CD8-positive, alpha-beta memory T cell (primary cell): ENCODE measurements at regions not wholly inside any gene's neighbourhood (a gene's known extent, or its start where the extent isn't known, plus 50 kb on each side); places are given as distances from the start of the nearest gene placed in this dataset.

Experiments
- CTCF ChIA-PET: fragments of 350-600 bp; sonication (Branson Sonifier 250); formaldehyde crosslinking; loops from one replicate; lab custom pipeline; 2021; ENCODE audit warnings: antibody characterized with exemption; lab: Charles Lee
- POLR2A ChIA-PET: fragments of 350-600 bp; sonication (Branson Sonifier 250); formaldehyde crosslinking; loops from one replicate; lab custom pipeline; 2021; ENCODE audit warnings: antibody characterized with exemption; lab: Charles Lee
- DNase-seq, 5 donors: peaks; one replicate each; pipeline versions ENCODE4 v3.0.0 to v3.0.0-alpha.2; 2020 to 2022; ENCODE audit warnings: mixed read lengths in 1 of 5
- H3K27ac ChIP-seq: one replicate; pipeline ENCODE4 v1.7.0; 2013; ENCODE audit warnings: low read depth, mild to moderate bottlenecking, low read length, moderate library complexity
- H3K27me3 ChIP-seq: 2 replicates; pipeline ENCODE4 v1.7.0; 2013; ENCODE audit warnings: low read length, mild to moderate bottlenecking; ENCODE audit not compliant: insufficient read depth, poor library complexity, severe bottlenecking
- H3K36me3 ChIP-seq: 2 replicates; pipeline ENCODE4 v1.7.0; 2013; ENCODE audit warnings: mild to moderate bottlenecking, low read length, moderate library complexity; ENCODE audit not compliant: insufficient read depth
- H3K4me1 ChIP-seq: 2 replicates; pipeline ENCODE4 v1.7.0; 2013; ENCODE audit warnings: mild to moderate bottlenecking, low read length, moderate library complexity; ENCODE audit not compliant: insufficient read depth
- H3K4me3 ChIP-seq: 2 replicates; pipeline ENCODE4 v1.7.0; 2013; ENCODE audit warnings: mild to moderate bottlenecking, low read length
- H3K9me3 ChIP-seq: 2 replicates; pipeline ENCODE4 v1.7.0; 2013; ENCODE audit warnings: mild to moderate bottlenecking, low read length
- H3K27ac Mint-ChIP-seq, 8 donors: one replicate each; pipeline ENCODE4 v1.8.0; 2020 to 2021; ENCODE audit warnings: mixed read lengths in 8 of 8, mild to moderate bottlenecking in 6 of 8, inconsistent platforms in 3 of 8, moderate library complexity in 3 of 8
- H3K27me3 Mint-ChIP-seq, 2 donors: one replicate each; pipeline ENCODE4 v1.8.0; 2020 to 2021; ENCODE audit warnings: mixed read lengths in 2 of 2, mild to moderate bottlenecking in 1 of 2, moderate library complexity in 1 of 2
- H3K36me3 Mint-ChIP-seq, 3 donors: one replicate each; pipeline ENCODE4 v1.8.0; 2020 to 2021; ENCODE audit warnings: mixed read lengths in 3 of 3, inconsistent platforms in 1 of 3, mild to moderate bottlenecking in 1 of 3
- H3K4me1 Mint-ChIP-seq, 3 donors: one replicate each; pipeline ENCODE4 v1.8.0; 2020 to 2021; ENCODE audit warnings: mixed read lengths in 3 of 3, inconsistent platforms in 1 of 3, mild to moderate bottlenecking in 1 of 3
- H3K4me3 Mint-ChIP-seq, 7 donors: one replicate each; pipeline ENCODE4 v1.8.0; 2020 to 2021; ENCODE audit warnings: mixed read lengths in 7 of 7, mild to moderate bottlenecking in 6 of 7, moderate library complexity in 4 of 7, inconsistent platforms in 2 of 7
- H3K9me3 Mint-ChIP-seq, 5 donors: one replicate each; pipeline ENCODE4 v1.8.0; 2020 to 2022; ENCODE audit warnings: mixed read lengths in 5 of 5, mild to moderate bottlenecking in 3 of 5, moderate library complexity in 2 of 5, inconsistent platforms in 1 of 5

DNA sequence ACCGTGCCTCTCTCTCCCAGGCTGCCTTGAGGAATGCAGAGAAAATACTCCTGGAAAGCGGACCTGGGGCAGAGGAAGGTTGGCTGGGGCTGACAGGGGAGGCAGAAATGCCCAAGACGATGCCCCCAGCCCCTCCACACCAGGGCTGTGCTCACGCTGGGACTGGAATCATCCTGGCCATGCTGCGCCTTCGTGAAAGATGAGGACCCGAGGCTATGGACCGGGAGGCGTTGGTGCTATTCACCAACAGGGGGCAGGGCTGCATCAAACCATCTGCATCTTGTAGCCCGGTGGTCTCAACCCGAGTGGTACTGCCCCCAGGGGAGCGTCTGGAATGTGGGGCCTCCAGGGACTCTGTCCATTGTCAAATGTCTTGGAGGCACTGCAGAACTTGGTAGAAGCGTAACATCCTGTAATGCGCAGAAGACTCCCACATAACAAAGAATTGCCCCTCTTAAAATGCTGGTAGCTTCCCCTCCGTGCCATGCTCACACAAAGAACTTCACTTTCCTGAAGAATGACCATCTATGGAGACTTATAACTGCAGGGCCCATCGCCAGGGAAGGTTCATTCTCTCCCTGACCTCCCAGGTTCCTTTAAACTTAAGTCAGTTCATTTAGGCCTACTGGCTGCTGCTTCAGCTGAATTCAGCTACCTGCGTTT is 251.2 kb downstream of the RRAGC start:
- no peaks in the 10 kb centered on the region for H3K4me1 ChIP-seq
- H3K27me3 Mint-ChIP-seq = peaks cover 17 to 45% of the 10 kb centered on the region in 2 donors
- no peaks in the 10 kb centered on the region for H3K36me3 ChIP-seq
- no peaks in the 10 kb centered on the region for H3K9me3 ChIP-seq
- no peak overlapping the region for H3K4me3 ChIP-seq
- no peak overlapping the region for H3K27ac ChIP-seq
- no peak overlapping the region for H3K27ac Mint-ChIP-seq
- no peaks in the 10 kb centered on the region for H3K4me1 Mint-ChIP-seq
- H3K27me3 ChIP-seq = no peaks in the 10 kb centered on the region
- POLR2A ChIA-PET = no interaction called here
- DNase-seq = no peak
- H3K4me3 Mint-ChIP-seq = no peak overlapping the region
- H3K9me3 Mint-ChIP-seq = no peaks in the 10 kb centered on the region
- H3K36me3 Mint-ChIP-seq = no peaks in the 10 kb centered on the region
- CTCF ChIA-PET = no interaction called here

GRCh38 chr1:38607526-38607925 is 252.0 kb downstream of the RRAGC start:
- Mint-ChIP-seq H3K27ac (no peak overlapping the region), H3K4me3 (no peak overlapping the region), H3K27me3 (peaks cover 17 to 40% of the 10 kb centered on the region in 2 donors), H3K36me3 (no peaks in the 10 kb centered on the region), H3K9me3 (no peaks in the 10 kb centered on the region), H3K4me1 (no peaks in the 10 kb centered on the region)
- ChIA-PET POLR2A (no interaction called here), CTCF (no interaction called here)
- Histone ChIP-seq H3K36me3 (no peaks in the 10 kb centered on the region), H3K27ac (no peak overlapping the region), H3K4me3 (no peak overlapping the region), H3K27me3 (no peaks in the 10 kb centered on the region), H3K4me1 (no peaks in the 10 kb centered on the region), H3K9me3 (no peaks in the 10 kb centered on the region)
- DNase-seq = no peak

GRCh38 chr1:38605063-38605462 is 254.5 kb downstream of the RRAGC start:
- no peak for DNase-seq
- Mint-ChIP-seq H3K4me3 (no peak overlapping the region), H3K9me3 (no peaks in the 10 kb centered on the region), H3K36me3 (no peaks in the 10 kb centered on the region), H3K27ac (no peak overlapping the region), H3K27me3 (peaks cover 9 to 25% of the 10 kb centered on the region in 2 donors), H3K4me1 (no peaks in the 10 kb centered on the region)
- Histone ChIP-seq H3K4me3 (no peak overlapping the region), H3K27me3 (no peaks in the 10 kb centered on the region), H3K36me3 (no peaks in the 10 kb centered on the region), H3K27ac (no peak overlapping the region), H3K4me1 (no peaks in the 10 kb centered on the region), H3K9me3 (no peaks in the 10 kb centered on the region)
- CTCF ChIA-PET = no interaction called here
- POLR2A ChIA-PET = no interaction called here

DNA sequence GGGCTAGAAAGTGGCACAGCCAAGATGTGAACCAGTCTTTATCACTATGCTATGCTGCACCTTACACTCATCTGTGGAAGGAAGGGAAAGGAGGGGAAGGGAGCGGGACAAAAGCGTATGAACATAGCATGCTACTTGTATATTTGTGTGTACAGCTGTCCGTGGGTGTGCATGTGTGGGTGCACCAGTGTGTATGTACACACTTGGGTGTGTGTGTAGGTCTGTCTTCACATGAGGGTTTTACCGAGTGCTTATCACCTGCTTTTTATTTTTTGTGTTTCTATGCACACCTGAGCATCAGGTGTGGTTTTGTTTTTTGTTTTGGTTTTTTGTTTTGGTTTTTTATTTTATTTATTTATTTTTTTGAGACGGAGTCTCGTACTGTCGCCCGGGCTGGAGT is 255.7 kb downstream of the RRAGC start:
- no peaks in the 10 kb centered on the region for H3K9me3 ChIP-seq
- Mint-ChIP-seq H3K27ac (no peak overlapping the region), H3K36me3 (no peaks in the 10 kb centered on the region), H3K4me1 (no peaks in the 10 kb centered on the region), H3K27me3 (peaks cover 12 to 24% of the 10 kb centered on the region in 2 donors), H3K4me3 (no peak overlapping the region), H3K9me3 (no peaks in the 10 kb centered on the region)
- CTCF ChIA-PET = no interaction called here
- no peak for DNase-seq
- H3K4me1 ChIP-seq = no peaks in the 10 kb centered on the region
- no peaks in the 10 kb centered on the region for H3K36me3 ChIP-seq
- POLR2A ChIA-PET = no interaction called here
- H3K27ac ChIP-seq = no peak overlapping the region
- no peaks in the 10 kb centered on the region for H3K27me3 ChIP-seq
- no peak overlapping the region for H3K4me3 ChIP-seq

GRCh38 chr1:38600905-38601304 is 258.7 kb downstream of the RRAGC start:
- CTCF ChIA-PET = no interaction called here
- Mint-ChIP-seq H3K9me3 (peaks cover 0 to 2% (median 0%) of the 10 kb centered on the region in 5 donors), H3K27ac (no peak overlapping the region), H3K4me3 (no peak overlapping the region), H3K4me1 (no peaks in the 10 kb centered on the region), H3K27me3 (peaks cover 10 to 35% of the 10 kb centered on the region in 2 donors), H3K36me3 (no peaks in the 10 kb centered on the region)
- DNase-seq = no peak
- no peaks in the 10 kb centered on the region for H3K4me1 ChIP-seq
- no peaks in the 10 kb centered on the region for H3K27me3 ChIP-seq
- POLR2A ChIA-PET = no interaction called here
- no peaks in the 10 kb centered on the region for H3K36me3 ChIP-seq
- no peak overlapping the region for H3K4me3 ChIP-seq
- H3K9me3 ChIP-seq = no peaks in the 10 kb centered on the region
- no peak overlapping the region for H3K27ac ChIP-seq

DNA sequence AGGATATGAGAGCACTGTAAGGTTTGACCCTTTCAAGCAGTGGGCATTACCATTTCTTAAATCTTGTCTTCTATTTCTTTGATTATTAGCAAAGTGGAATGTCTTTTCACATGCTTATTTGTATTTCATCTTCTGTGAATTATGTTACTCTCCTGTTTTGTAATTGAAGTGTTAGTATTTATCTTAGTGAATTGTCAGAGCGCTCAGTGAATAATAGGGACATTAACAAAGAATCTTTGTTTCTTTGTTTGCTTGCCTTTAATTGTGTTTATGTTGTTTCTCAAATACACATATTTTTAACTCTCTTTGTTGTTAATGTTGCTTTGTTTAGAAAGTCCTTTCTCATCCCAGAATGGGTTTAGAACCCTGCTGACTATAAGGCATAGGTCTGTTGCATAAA is 259.3 kb downstream of the RRAGC start:
- ChIA-PET CTCF (no interaction called here), POLR2A (no interaction called here)
- Mint-ChIP-seq H3K4me1 (no peaks in the 10 kb centered on the region), H3K9me3 (peaks cover 0 to 2% (median 0%) of the 10 kb centered on the region in 5 donors), H3K27me3 (peaks cover 9 to 41% of the 10 kb centered on the region in 2 donors), H3K27ac (no peak overlapping the region), H3K36me3 (no peaks in the 10 kb centered on the region), H3K4me3 (no peak overlapping the region)
- no peak overlapping the region for H3K27ac ChIP-seq
- no peaks in the 10 kb centered on the region for H3K27me3 ChIP-seq
- no peak overlapping the region for H3K4me3 ChIP-seq
- no peaks in the 10 kb centered on the region for H3K36me3 ChIP-seq
- H3K4me1 ChIP-seq = no peaks in the 10 kb centered on the region
- no peaks in the 10 kb centered on the region for H3K9me3 ChIP-seq
- no peak for DNase-seq

- H3K27me3 ChIP-seq = no peaks in the 10 kb centered on the region
- Mint-ChIP-seq H3K4me3 (no peak overlapping the region), H3K36me3 (peaks cover 0 to 5% (median 0%) of the 10 kb centered on the region in 3 donors), H3K9me3 (peaks cover 6 to 19% (median 16%) of the 10 kb centered on the region in 5 donors), H3K4me1 (no peaks in the 10 kb centered on the region), H3K27me3 (peaks cover 12 to 48% of the 10 kb centered on the region in 2 donors), H3K27ac (no peak overlapping the region)
- ChIA-PET CTCF (no interaction called here), POLR2A (no interaction called here)
- no peak for DNase-seq
- no peaks in the 10 kb centered on the region for H3K9me3 ChIP-seq
- H3K4me3 ChIP-seq = no peak overlapping the region
- no peaks in the 10 kb centered on the region for H3K36me3 ChIP-seq
- no peaks in the 10 kb centered on the region for H3K4me1 ChIP-seq
- H3K27ac ChIP-seq = no peak overlapping the region
Observed at GRCh38 chr1:38598118-38598517, 261.5 kb downstream of the RRAGC start.

DNA sequence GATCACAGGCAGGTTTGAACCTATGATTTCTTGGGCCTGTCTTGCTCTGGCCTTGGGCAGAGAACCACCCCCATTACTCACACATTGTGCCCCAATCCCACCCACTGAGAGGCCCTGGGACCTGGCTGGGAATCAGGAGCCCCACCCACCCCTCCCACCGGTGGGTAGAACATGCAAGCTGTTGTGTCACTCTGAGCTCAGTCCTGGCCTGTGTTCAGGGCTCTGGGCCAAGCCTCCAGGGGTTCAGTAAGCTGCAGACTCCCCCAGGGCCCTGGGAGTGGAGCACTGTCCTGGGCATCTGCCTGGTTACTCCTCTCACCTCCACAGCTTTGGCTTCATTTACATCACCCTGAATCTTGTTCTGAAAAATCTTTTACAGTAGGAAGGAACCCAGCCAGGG is 270.5 kb downstream of the RRAGC start:
- Mint-ChIP-seq H3K27ac (no peak overlapping the region), H3K4me1 (peaks cover 4 to 13% (median 8%) of the 10 kb centered on the region in 3 donors), H3K9me3 (peaks cover 5 to 12% (median 10%) of the 10 kb centered on the region in 5 donors), H3K36me3 (peaks cover 0 to 6% (median 0%) of the 10 kb centered on the region in 3 donors), H3K4me3 (no peak overlapping the region), H3K27me3 (peaks cover 7 to 26% of the 10 kb centered on the region in 2 donors)
- no peak for DNase-seq
- no peak overlapping the region for H3K27ac ChIP-seq
- H3K36me3 ChIP-seq = no peaks in the 10 kb centered on the region
- ChIA-PET CTCF (interaction anchor here (1.0 kb wide), 1 partner anchor 455 kb away, joined by 4 read pairs; no protein-coding TSS in a partner anchor), POLR2A (no interaction called here)
- H3K4me1 ChIP-seq = no peaks in the 10 kb centered on the region
- no peaks in the 10 kb centered on the region for H3K27me3 ChIP-seq
- H3K4me3 ChIP-seq = no peak overlapping the region
- no peaks in the 10 kb centered on the region for H3K9me3 ChIP-seq
